Lung (tissue), 11 donors: ENCODE measurements at regions not wholly inside any gene's neighbourhood (a gene's known extent, or its start where the extent isn't known, plus 50 kb on each side); places are given as distances from the start of the nearest gene placed in this dataset.

Experiments used
- ATAC-seq: fragments of 200-7000 bp; cut with Tn5 transposase; one replicate; pipeline ENCODE4 v1.9.1; 2020; ENCODE audit warnings: moderate number of reproducible peaks; ENCODE audit not compliant: insufficient read depth, low FRiP score
- DNase-seq, 3 donors: peaks; one replicate each; pipeline ENCODE4 v3.0.0-alpha.2; 2013 to 2017
- H3K27ac ChIP-seq, 2 donors: one replicate each; pipeline ENCODE4 v1.5.1; 2013; ENCODE audit warnings: mild to moderate bottlenecking in 2 of 2, moderate library complexity in 2 of 2, control low read depth in 1 of 2, inconsistent platforms in 1 of 2, low read depth in 1 of 2, low read length in 1 of 2
- H3K27me3 ChIP-seq, 3 donors: one replicate each; pipeline ENCODE4 v1.5.1; 2013; ENCODE audit warnings: low read length in 2 of 3; ENCODE audit not compliant: control insufficient read depth in 3 of 3, insufficient read depth in 3 of 3
- H3K36me3 ChIP-seq, 4 donors: one replicate each; pipeline ENCODE4 v1.5.1; 2013; ENCODE audit warnings: low read length in 4 of 4, mild to moderate bottlenecking in 1 of 4, moderate library complexity in 1 of 4; ENCODE audit not compliant: control insufficient read depth in 4 of 4, insufficient read depth in 4 of 4
- H3K4me1 ChIP-seq, 5 donors: one replicate each; pipeline ENCODE4 v1.5.1; 2013; ENCODE audit warnings: low read length in 5 of 5, mild to moderate bottlenecking in 2 of 5, moderate library complexity in 1 of 5; ENCODE audit not compliant: control insufficient read depth in 5 of 5, insufficient read depth in 5 of 5
- H3K4me3 ChIP-seq: one replicate; pipeline ENCODE4 v1.5.1; 2013; ENCODE audit warnings: mild to moderate bottlenecking, control low read depth, moderate library complexity
- H3K9ac ChIP-seq, 2 donors: one replicate each; pipeline ENCODE4 v1.5.1; 2013; ENCODE audit warnings: low read length in 2 of 2, control low read depth in 1 of 2; ENCODE audit not compliant: insufficient read depth in 1 of 2
- H3K9me3 ChIP-seq, 4 donors: one replicate each; pipeline ENCODE4 v1.5.1; 2013; ENCODE audit warnings: low read length in 3 of 4, mild to moderate bottlenecking in 1 of 4, moderate library complexity in 1 of 4; ENCODE audit not compliant: control insufficient read depth in 4 of 4, insufficient read depth in 3 of 4
- WGBS, 2 donors: extraction: QIAGEN DNeasy Blood & Tissue Kit; methylation state at CpG; one replicate each; pipeline ENCODE4 v1.1.7; 2013; 5-methylcytosine and 5-hydroxymethylcytosine counted together
- TF ChIP-seq, protein P1 (sequence below): IDR thresholded peaks from 2 replicates; pipeline ENCODE4 v1.5.1; 2012; ENCODE audit warnings: mild to moderate bottlenecking; ENCODE audit errors: control extremely low read depth, extremely low read depth
- donor health status: control.
- donor health status: control.
- donor health status: Bipolar disorder and iron deficiency.
- donor health status: healthy.
- donor health status: DM: yes; HTN: yes; CAD: no.

DNA sequence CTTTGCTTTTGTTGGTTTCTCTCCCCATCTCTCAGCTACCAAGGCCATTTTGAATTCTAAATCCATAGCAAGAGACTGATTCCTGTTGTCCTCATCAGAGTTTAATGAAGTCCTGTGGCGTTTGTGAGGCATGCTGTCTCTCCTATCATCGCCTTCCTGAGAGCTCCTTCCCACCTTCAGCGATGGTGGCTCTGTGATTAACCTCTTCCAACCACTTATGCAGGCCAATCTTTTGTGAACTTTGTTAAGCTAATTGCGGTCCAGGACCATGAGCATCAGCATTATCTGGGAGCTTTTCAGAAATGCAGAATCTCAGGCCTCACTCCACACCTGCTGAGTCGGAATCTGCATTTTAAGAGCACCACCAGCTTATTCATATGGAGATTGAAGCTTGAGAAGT is 272.5 kb upstream of the CDYL start:
- H3K4me1 ChIP-seq, result no peaks in the 10 kb centered on the region
- 70 to 71% methylated on average over 5 of the region's 5 CpGs for WGBS, 2 donors
- TF ChIP-seq, protein P1, sequence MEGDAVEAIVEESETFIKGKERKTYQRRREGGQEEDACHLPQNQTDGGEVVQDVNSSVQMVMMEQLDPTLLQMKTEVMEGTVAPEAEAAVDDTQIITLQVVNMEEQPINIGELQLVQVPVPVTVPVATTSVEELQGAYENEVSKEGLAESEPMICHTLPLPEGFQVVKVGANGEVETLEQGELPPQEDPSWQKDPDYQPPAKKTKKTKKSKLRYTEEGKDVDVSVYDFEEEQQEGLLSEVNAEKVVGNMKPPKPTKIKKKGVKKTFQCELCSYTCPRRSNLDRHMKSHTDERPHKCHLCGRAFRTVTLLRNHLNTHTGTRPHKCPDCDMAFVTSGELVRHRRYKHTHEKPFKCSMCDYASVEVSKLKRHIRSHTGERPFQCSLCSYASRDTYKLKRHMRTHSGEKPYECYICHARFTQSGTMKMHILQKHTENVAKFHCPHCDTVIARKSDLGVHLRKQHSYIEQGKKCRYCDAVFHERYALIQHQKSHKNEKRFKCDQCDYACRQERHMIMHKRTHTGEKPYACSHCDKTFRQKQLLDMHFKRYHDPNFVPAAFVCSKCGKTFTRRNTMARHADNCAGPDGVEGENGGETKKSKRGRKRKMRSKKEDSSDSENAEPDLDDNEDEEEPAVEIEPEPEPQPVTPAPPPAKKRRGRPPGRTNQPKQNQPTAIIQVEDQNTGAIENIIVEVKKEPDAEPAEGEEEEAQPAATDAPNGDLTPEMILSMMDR, result no peak
- peaks cover 0 to 2% (median 0%) of the 10 kb centered on the region in 4 donors for H3K9me3 ChIP-seq
- H3K9ac ChIP-seq, result no peak overlapping the region
- H3K4me3 ChIP-seq, result no peak overlapping the region
- DNase-seq (no peak), ATAC-seq (no peak)
- H3K27ac ChIP-seq, result no peak overlapping the region
- no peaks in the 10 kb centered on the region for H3K36me3 ChIP-seq
- no peaks in the 10 kb centered on the region for H3K27me3 ChIP-seq

DNA sequence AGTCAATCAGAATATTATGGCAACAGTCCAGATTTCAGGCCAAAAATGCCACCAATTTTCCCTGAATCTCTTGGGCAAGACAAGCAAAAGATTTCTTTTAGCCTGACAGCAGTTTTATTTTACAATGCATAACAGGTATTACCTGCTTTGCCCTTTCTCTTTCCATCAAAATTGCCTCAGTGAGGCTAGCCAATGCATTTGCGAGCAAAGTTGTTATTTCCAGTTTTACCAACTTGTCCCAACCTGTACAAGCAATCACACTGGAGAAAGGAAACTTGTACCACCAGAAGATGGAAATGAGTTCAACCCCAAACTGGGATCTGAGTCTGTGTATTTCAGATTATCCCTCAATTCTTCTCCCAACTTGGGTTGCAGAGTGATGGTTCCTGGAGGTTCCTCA is 279.9 kb upstream of the CDYL start:
- peak in 1 of 3 donors; percentile 14 for DNase-seq
- Histone ChIP-seq H3K27ac (no peak overlapping the region), H3K4me3 (no peak overlapping the region), H3K9me3 (peaks cover 0 to 4% (median 0%) of the 10 kb centered on the region in 4 donors), H3K9ac (no peak overlapping the region), H3K36me3 (no peaks in the 10 kb centered on the region), H3K4me1 (no peaks in the 10 kb centered on the region), H3K27me3 (no peaks in the 10 kb centered on the region)
- 91 to 93% methylated on average over 1 of the region's 1 CpG for WGBS, 2 donors
- ATAC-seq, result no peak
- TF ChIP-seq, protein P1, result no peak

DNA sequence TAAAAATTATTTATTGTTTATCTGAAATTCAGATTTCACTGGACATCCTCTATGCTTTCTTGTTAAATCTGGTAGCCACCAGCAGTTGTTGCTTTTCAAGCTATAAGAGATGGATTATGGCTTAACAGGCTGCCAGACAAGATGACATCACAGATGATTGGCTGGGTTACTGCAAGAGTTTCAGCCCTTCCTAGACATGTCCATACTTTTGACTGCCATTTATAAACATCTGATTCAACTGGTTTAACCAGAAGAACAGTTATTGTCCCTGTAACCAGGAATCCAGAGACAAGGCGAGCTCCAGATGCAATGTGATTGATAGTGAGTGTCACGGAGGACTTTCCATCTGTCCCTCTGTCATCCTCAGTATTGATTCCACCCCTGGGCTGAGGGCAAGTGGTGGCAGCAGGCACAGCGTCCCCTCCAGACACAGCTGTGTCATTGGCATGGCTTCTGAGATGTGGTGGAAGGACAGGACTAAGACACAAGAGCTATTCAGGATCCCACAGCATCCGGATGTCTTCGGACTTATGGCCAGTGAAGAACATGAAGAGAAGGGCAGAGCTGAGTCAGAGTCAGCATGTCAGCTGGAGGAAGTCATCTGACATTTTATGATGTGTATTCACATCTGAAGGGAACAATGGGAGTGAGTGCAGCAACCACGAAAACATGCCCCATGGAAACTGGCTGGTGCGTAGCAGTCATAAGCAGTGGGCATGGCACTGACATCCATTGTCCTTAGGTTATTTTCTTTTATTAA is 284.5 kb upstream of the CDYL start:
- ATAC-seq (no peak), DNase-seq (no peak)
- Histone ChIP-seq H3K27ac (no peak overlapping the region), H3K4me1 (no peaks in the 10 kb centered on the region), H3K4me3 (no peak overlapping the region), H3K36me3 (no peaks in the 10 kb centered on the region), H3K9me3 (peaks cover 0 to 15% (median 8%) of the 10 kb centered on the region in 4 donors), H3K27me3 (no peaks in the 10 kb centered on the region), H3K9ac (no peak overlapping the region)
- 87 to 95% methylated on average over 7 of the region's 7 CpGs for WGBS, 2 donors
- TF ChIP-seq, protein P1, result no peak
